CD8-positive, alpha-beta memory T cell (primary cell): ENCODE measurements at regions not wholly inside any gene's neighbourhood (a gene's known extent, or its start where the extent isn't known, plus 50 kb on each side); places are given as distances from the start of the nearest gene placed in this dataset.
"Not testable (repeated sequence)": the region's sequence is repeated elsewhere in the genome, so short reads cannot be mapped to it uniquely, and the experiment has no call there.

Experiments
- CTCF ChIA-PET: fragments of 350-600 bp; sonication (Branson Sonifier 250); formaldehyde crosslinking; loops from one replicate; lab custom pipeline; 2021; ENCODE audit warnings: antibody characterized with exemption; lab: Charles Lee
- POLR2A ChIA-PET: fragments of 350-600 bp; sonication (Branson Sonifier 250); formaldehyde crosslinking; loops from one replicate; lab custom pipeline; 2021; ENCODE audit warnings: antibody characterized with exemption; lab: Charles Lee
- DNase-seq, 5 donors: peaks; one replicate each; pipeline versions ENCODE4 v3.0.0 to v3.0.0-alpha.2; 2020 to 2022; ENCODE audit warnings: mixed read lengths in 1 of 5
- H3K27ac ChIP-seq: one replicate; pipeline ENCODE4 v1.7.0; 2013; ENCODE audit warnings: low read depth, mild to moderate bottlenecking, low read length, moderate library complexity
- H3K27me3 ChIP-seq: 2 replicates; pipeline ENCODE4 v1.7.0; 2013; ENCODE audit warnings: low read length, mild to moderate bottlenecking; ENCODE audit not compliant: insufficient read depth, poor library complexity, severe bottlenecking
- H3K36me3 ChIP-seq: 2 replicates; pipeline ENCODE4 v1.7.0; 2013; ENCODE audit warnings: mild to moderate bottlenecking, low read length, moderate library complexity; ENCODE audit not compliant: insufficient read depth
- H3K4me1 ChIP-seq: 2 replicates; pipeline ENCODE4 v1.7.0; 2013; ENCODE audit warnings: mild to moderate bottlenecking, low read length, moderate library complexity; ENCODE audit not compliant: insufficient read depth
- H3K4me3 ChIP-seq: 2 replicates; pipeline ENCODE4 v1.7.0; 2013; ENCODE audit warnings: mild to moderate bottlenecking, low read length
- H3K9me3 ChIP-seq: 2 replicates; pipeline ENCODE4 v1.7.0; 2013; ENCODE audit warnings: mild to moderate bottlenecking, low read length
- H3K27ac Mint-ChIP-seq, 8 donors: one replicate each; pipeline ENCODE4 v1.8.0; 2020 to 2021; ENCODE audit warnings: mixed read lengths in 8 of 8, mild to moderate bottlenecking in 6 of 8, inconsistent platforms in 3 of 8, moderate library complexity in 3 of 8
- H3K27me3 Mint-ChIP-seq, 2 donors: one replicate each; pipeline ENCODE4 v1.8.0; 2020 to 2021; ENCODE audit warnings: mixed read lengths in 2 of 2, mild to moderate bottlenecking in 1 of 2, moderate library complexity in 1 of 2
- H3K36me3 Mint-ChIP-seq, 3 donors: one replicate each; pipeline ENCODE4 v1.8.0; 2020 to 2021; ENCODE audit warnings: mixed read lengths in 3 of 3, inconsistent platforms in 1 of 3, mild to moderate bottlenecking in 1 of 3
- H3K4me1 Mint-ChIP-seq, 3 donors: one replicate each; pipeline ENCODE4 v1.8.0; 2020 to 2021; ENCODE audit warnings: mixed read lengths in 3 of 3, inconsistent platforms in 1 of 3, mild to moderate bottlenecking in 1 of 3
- H3K4me3 Mint-ChIP-seq, 7 donors: one replicate each; pipeline ENCODE4 v1.8.0; 2020 to 2021; ENCODE audit warnings: mixed read lengths in 7 of 7, mild to moderate bottlenecking in 6 of 7, moderate library complexity in 4 of 7, inconsistent platforms in 2 of 7
- H3K9me3 Mint-ChIP-seq, 5 donors: one replicate each; pipeline ENCODE4 v1.8.0; 2020 to 2022; ENCODE audit warnings: mixed read lengths in 5 of 5, mild to moderate bottlenecking in 3 of 5, moderate library complexity in 2 of 5, inconsistent platforms in 1 of 5

- DNase-seq, H3K4me1 Mint-ChIP-seq, H3K27me3 ChIP-seq, H3K27ac Mint-ChIP-seq, H3K4me3 Mint-ChIP-seq, H3K9me3 Mint-ChIP-seq, H3K27me3 Mint-ChIP-seq, H3K4me3 ChIP-seq, CTCF ChIA-PET, H3K36me3 Mint-ChIP-seq, H3K4me1 ChIP-seq, H3K36me3 ChIP-seq, H3K9me3 ChIP-seq, POLR2A ChIA-PET, H3K27ac ChIP-seq: not testable (repeated sequence)
Observed at GRCh38 chr2:35441575-35441974, 914.0 kb upstream of the CRIM1 start.

- H3K36me3 ChIP-seq, H3K9me3 Mint-ChIP-seq, CTCF ChIA-PET, POLR2A ChIA-PET, H3K36me3 Mint-ChIP-seq, H3K4me3 Mint-ChIP-seq, H3K27me3 Mint-ChIP-seq, H3K27me3 ChIP-seq, H3K4me1 ChIP-seq, H3K4me3 ChIP-seq, DNase-seq, H3K4me1 Mint-ChIP-seq, H3K27ac Mint-ChIP-seq, H3K27ac ChIP-seq, H3K9me3 ChIP-seq: not testable (repeated sequence)
Observed at GRCh38 chr2:35440308-35440707, 915.3 kb upstream of the CRIM1 start.

GRCh38 chr2:35436893-35437292 is 918.7 kb upstream of the CRIM1 start:
- H3K27me3 Mint-ChIP-seq, CTCF ChIA-PET, POLR2A ChIA-PET, H3K9me3 ChIP-seq, H3K4me3 Mint-ChIP-seq, H3K36me3 Mint-ChIP-seq, DNase-seq, H3K27me3 ChIP-seq, H3K9me3 Mint-ChIP-seq, H3K4me1 Mint-ChIP-seq, H3K36me3 ChIP-seq, H3K4me1 ChIP-seq, H3K27ac Mint-ChIP-seq, H3K27ac ChIP-seq, H3K4me3 ChIP-seq: not testable (repeated sequence)

- DNase-seq = no peak
- Histone ChIP-seq H3K4me3 (no peak overlapping the region), H3K27me3 (no peaks in the 10 kb centered on the region), H3K27ac (no peak overlapping the region), H3K9me3 (no peaks in the 10 kb centered on the region), H3K36me3 (no peaks in the 10 kb centered on the region), H3K4me1 (no peaks in the 10 kb centered on the region)
- H3K27me3 Mint-ChIP-seq = peaks cover 0 to 2% of the 10 kb centered on the region in 2 donors
- no peaks in the 10 kb centered on the region for H3K36me3 Mint-ChIP-seq
- H3K27ac Mint-ChIP-seq = no peak overlapping the region
- no peaks in the 10 kb centered on the region for H3K4me1 Mint-ChIP-seq
- ChIA-PET POLR2A (no interaction called here), CTCF (no interaction called here)
- no peaks in the 10 kb centered on the region for H3K9me3 Mint-ChIP-seq
- H3K4me3 Mint-ChIP-seq = no peak overlapping the region
Observed at GRCh38 chr2:35428548-35428947, 927.0 kb upstream of the CRIM1 start.

- ChIA-PET POLR2A (no interaction called here), CTCF (no interaction called here)
- Histone ChIP-seq H3K27me3 (no peaks in the 10 kb centered on the region), H3K4me3 (no peak overlapping the region), H3K36me3 (no peaks in the 10 kb centered on the region), H3K9me3 (no peaks in the 10 kb centered on the region), H3K4me1 (no peaks in the 10 kb centered on the region), H3K27ac (no peak overlapping the region)
- Mint-ChIP-seq H3K9me3 (peaks cover 0 to 5% (median 2%) of the 10 kb centered on the region in 5 donors), H3K27ac (no peak overlapping the region), H3K36me3 (no peaks in the 10 kb centered on the region), H3K27me3 (peaks cover 0 to 1% of the 10 kb centered on the region in 2 donors), H3K4me1 (no peaks in the 10 kb centered on the region), H3K4me3 (no peak overlapping the region)
- DNase-seq = no peak
Observed at GRCh38 chr2:35421485-35421884, 934.1 kb upstream of the CRIM1 start.

GRCh38 chr2:35417293-35417692 is 938.3 kb upstream of the CRIM1 start:
- DNase-seq = no peak
- Mint-ChIP-seq H3K4me3 (no peak overlapping the region), H3K27ac (no peak overlapping the region), H3K27me3 (peaks cover 0 to 1% of the 10 kb centered on the region in 2 donors), H3K4me1 (no peaks in the 10 kb centered on the region), H3K36me3 (no peaks in the 10 kb centered on the region), H3K9me3 (peaks cover 0 to 5% (median 0%) of the 10 kb centered on the region in 5 donors)
- Histone ChIP-seq H3K4me1 (no peaks in the 10 kb centered on the region), H3K36me3 (no peaks in the 10 kb centered on the region), H3K4me3 (no peak overlapping the region), H3K27me3 (no peaks in the 10 kb centered on the region), H3K27ac (no peak overlapping the region), H3K9me3 (no peaks in the 10 kb centered on the region)
- CTCF ChIA-PET = no interaction called here
- POLR2A ChIA-PET = no interaction called here

GRCh38 chr2:35416391-35417140 is 939.0 kb upstream of the CRIM1 start:
- H3K27ac Mint-ChIP-seq = no peak overlapping the region

GRCh38 chr2:35415942-35416341 is 939.6 kb upstream of the CRIM1 start:
- no peaks in the 10 kb centered on the region for H3K27me3 ChIP-seq
- POLR2A ChIA-PET = no interaction called here
- no peaks in the 10 kb centered on the region for H3K36me3 ChIP-seq
- Mint-ChIP-seq H3K27me3 (peaks cover 0 to 1% of the 10 kb centered on the region in 2 donors), H3K4me3 (no peak overlapping the region), H3K36me3 (no peaks in the 10 kb centered on the region), H3K27ac (no peak overlapping the region), H3K9me3 (peaks cover 0 to 3% (median 0%) of the 10 kb centered on the region in 5 donors), H3K4me1 (no peaks in the 10 kb centered on the region)
- no peak overlapping the region for H3K27ac ChIP-seq
- CTCF ChIA-PET = no interaction called here
- no peaks in the 10 kb centered on the region for H3K9me3 ChIP-seq
- H3K4me3 ChIP-seq = no peak overlapping the region
- no peaks in the 10 kb centered on the region for H3K4me1 ChIP-seq
- DNase-seq = no peak

More at GRCh38 chr2:35416391-35417140, 939.0 kb upstream of the CRIM1 start:
- no peaks in the 10 kb centered on the region for H3K36me3 ChIP-seq
- Mint-ChIP-seq H3K4me3 (no peak overlapping the region), H3K9me3 (peaks cover 0 to 5% (median 0%) of the 10 kb centered on the region in 5 donors), H3K4me1 (no peaks in the 10 kb centered on the region), H3K36me3 (no peaks in the 10 kb centered on the region), H3K27me3 (peaks cover 0 to 1% of the 10 kb centered on the region in 2 donors)
- H3K27ac ChIP-seq = no peak overlapping the region
- no peaks in the 10 kb centered on the region for H3K27me3 ChIP-seq
- ChIA-PET POLR2A (no interaction called here), CTCF (no interaction called here)
- H3K4me3 ChIP-seq = no peak overlapping the region
- no peak for DNase-seq
- no peaks in the 10 kb centered on the region for H3K9me3 ChIP-seq
- H3K4me1 ChIP-seq = no peaks in the 10 kb centered on the region
